DMS 273 (cell line): ENCODE measurements at regions not wholly inside any gene's neighbourhood (a gene's known extent, or its start where the extent isn't known, plus 50 kb on each side); places are given as distances from the start of the nearest gene placed in this dataset.

Source experiments
- DNase-seq: peaks from one replicate; lab custom pipeline; 2025; ENCODE audit not compliant: unreplicated experiment; lab: John Stamatoyannopoulos, UW

DNA sequence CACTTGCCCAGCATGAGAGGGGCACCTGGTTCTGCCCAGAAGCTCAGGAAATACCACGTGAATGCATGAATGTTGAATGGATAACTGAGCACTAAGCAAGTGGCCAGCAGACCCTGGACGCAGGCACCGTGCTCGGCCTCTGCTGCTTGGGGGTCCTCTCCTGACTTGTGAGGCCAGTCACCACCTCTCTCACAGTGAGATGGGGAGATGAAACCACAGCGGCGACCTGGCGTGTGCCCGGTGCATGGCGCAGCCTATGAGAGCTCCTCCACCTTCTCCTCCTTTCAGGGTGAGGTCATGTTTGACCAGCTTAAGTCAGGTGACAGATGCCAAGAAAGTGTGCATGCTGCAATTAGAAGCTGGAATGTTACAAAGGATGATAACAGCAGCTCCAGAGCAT is 75.5 kb downstream of the HMX1 start:
- DNase-seq, result no peak

DNA sequence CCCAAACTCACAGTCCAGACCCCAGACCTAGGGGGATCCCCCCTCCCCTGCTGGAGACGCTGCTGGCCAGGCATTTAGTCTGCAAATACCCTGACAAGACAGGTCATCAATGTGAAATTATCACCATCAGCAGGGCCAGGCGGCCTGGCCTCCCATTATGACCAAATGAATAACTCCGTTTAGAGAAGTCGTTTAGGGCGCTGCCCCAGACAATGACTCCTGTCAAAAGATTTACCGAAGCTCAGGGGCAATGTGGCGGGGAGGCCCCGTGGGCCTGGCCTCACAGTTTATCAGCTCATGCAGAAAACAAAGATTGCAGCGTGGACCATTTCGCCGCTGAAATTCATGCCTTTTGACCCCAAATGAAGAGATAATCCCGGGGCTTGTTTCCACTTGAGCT is 76.5 kb downstream of the HMX1 start:
- DNase-seq, result no peak

DNA sequence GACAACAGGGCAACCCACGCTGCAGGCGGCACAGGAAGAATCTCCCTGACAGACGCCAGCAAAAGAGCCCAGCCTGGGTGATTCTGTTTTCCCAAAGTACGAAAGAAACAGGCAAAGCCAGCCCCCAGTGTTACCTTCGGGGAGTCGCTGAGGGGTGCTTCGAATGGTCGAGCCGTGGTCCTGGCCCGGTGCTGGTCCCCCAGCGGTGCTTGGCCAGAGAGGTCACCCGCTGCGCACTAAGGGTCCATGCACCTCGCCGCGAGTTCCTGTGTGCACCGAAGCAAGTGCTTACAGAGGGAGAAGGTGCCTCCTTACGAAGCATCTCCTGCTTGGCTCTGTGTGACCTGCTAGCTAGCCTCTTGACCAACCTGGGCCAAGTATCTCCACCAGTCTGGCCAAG is 77.1 kb downstream of the HMX1 start:
- no peak for DNase-seq

- DNase-seq, result no peak
Measured at GRCh38 chr4:8793571-8794160, 78.0 kb downstream of the HMX1 start.

DNA sequence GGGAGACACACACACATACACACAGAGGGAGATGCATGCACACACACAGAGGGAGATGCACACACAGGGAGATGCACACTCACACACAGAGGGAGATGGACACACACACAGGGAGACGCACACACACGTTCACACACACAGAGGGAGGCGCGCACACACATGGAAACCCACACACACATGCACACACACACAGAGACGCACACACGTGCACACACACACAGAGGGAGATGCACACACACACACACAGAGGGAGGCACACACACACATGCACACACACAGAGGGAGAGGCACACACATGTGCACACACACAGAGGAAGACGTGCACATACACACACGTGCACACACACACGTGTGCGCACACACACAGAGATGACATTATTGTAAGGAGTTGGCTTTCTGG is 79.1 kb downstream of the HMX1 start:
- DNase-seq, result no peak

DNA sequence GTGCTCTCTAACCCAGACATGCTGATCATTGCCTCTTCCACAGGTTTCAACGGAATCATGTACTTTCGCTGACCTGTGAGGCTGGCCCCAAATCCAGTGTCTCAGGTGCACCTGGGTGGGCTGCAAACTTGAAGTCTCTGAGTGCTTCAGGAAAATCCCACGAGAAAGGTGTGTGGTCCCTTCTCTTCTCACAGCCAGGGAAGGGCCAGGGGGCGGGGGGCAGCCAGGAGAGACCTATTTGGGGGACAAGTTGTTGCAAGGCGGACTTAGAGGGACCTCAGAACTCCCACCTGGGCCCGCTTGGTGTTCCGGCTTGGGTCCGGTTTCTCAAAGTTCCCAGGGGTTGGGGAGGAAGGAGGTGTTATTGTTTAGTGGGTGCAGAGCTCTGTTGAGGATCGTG is 80.0 kb downstream of the HMX1 start:
- no peak for DNase-seq

DNA sequence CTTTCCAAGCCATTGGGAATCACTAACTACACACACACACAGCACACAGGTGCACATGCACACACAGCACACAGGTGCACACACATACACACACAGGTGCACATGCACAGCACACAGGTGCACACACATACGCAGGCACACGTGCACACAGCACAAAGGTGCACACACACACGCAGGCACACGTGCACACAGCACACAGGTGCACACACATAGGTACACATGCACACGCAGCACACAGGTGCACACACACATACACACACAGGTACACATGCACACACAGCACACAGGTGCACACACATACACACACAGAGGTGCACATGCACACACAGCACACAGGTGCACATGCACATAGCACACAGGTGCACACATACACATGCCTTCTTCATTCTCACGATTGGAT is 80.9 kb downstream of the HMX1 start:
- no peak for DNase-seq

- no peak for DNase-seq
Measured at GRCh38 chr4:8788174-8788573, 83.5 kb downstream of the HMX1 start.

DNA sequence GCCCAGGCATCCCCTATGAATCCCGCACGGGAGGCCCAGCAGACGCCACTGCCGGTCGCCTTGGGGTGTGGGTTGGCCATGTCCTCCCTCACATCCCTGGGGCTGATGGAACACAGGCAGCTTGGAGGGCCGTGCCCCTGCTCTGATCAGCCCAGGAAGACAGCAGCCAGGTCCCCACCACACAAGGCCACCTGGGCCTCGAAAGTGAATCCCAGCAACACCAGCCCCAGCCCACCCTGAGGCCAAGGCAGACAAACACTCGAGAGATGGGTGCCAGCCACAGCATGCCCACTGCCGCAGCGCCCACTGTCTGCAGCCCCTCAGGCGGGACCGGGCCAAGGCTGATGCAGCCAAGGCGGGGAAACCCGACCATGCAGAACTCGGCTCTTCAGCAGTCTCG is 85.5 kb downstream of the HMX1 start:
- DNase-seq, result no peak

GRCh38 chr4:8785656-8786142 is 85.9 kb downstream of the HMX1 start:
- DNase-seq, result no peak

- no peak for DNase-seq
Measured at GRCh38 chr4:8783736-8784135, 87.9 kb downstream of the HMX1 start.

DNA sequence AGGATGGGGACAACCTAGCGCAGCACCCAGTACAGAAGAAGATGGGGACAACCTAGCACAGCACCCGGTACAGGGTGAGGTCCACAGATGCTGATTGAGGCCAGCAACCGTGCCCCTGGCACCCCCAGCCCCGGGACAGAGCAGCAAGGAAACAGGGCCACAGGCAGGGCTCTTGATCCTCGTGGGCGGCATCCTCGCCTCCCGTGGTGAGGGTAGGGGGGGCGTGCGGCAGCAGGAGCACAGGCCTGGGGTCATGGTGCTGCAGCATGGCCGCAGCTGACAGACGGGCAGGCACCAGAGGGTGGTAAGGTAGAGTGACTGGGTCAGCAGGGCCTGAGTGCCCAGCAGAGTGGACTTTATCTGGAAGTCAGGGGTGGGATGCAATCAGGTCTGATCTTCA is 89.5 kb downstream of the HMX1 start:
- no peak for DNase-seq

DNA sequence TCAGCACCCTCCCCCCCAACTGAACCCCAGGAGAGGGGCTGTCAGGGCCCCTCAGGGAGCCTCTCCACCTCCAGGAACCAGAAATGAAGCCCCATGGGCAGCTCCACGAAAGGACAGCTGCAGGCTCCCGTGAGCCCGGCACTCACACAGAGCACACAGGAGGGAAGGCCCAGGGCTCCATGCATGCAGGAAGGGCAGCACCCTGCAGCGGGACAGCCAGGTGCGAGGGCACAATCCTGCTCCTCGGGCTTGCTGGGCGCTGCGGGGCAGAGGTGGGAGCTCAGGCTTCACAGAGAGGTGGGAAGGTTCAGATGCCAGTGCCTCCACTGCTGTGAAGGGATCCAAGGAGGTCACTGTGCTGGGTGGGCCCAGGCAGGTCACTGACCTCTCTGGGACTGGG is 90.0 kb downstream of the HMX1 start:
- DNase-seq, result no peak

GRCh38 chr4:8780596-8781368 is 90.9 kb downstream of the HMX1 start:
- DNase-seq, result no peak

- no peak for DNase-seq
Measured at GRCh38 chr4:8780086-8780485, 91.6 kb downstream of the HMX1 start.

DNA sequence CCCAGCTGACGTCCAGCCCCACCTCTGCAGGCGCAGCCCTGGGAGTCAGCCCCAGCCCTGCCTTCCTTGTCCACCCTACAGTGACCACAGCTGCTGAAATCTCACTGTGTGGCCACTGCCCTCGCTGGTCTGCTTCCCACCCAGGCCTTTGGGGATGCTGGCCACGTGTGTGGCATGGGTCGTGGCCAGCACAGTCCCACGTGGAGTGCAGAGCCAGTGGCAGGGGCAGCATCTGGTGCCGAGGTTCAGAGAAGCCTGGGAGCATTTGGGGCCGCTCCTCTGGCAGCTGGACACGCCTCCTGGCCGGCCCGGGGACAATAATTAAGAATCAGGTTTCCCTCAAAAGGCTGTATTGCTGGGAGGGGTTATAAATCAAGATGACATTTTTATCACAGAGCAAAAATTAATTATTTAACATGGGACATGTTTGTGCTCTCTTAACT is 92.1 kb downstream of the HMX1 start:
- DNase-seq, result peak; percentile 38

DNA sequence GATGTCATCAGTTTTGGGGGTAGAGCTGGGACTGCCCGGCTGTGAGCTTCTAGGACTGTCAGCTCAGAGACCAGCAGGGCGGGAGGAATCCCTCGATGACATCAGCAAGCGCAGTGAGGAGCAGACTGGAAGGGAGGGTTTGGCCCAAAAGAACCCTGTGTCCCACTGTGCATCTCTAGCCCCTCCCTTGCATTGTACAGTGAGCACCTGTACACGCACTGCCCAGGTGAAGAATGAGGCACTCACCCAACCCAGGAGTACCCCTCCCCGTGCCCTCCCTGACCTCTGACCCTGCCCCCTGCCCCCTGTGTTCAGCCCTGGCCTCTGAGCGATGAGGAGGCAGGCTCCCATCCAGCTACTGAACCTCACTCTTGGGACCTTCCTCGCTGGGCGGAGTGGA is 92.9 kb downstream of the HMX1 start:
- DNase-seq, result no peak

- peak; percentile 54 for DNase-seq
Measured at GRCh38 chr4:8778291-8778690, 93.3 kb downstream of the HMX1 start.

- DNase-seq, result no peak
Measured at GRCh38 chr4:8777320-8778196, 94.1 kb downstream of the HMX1 start.

DNA sequence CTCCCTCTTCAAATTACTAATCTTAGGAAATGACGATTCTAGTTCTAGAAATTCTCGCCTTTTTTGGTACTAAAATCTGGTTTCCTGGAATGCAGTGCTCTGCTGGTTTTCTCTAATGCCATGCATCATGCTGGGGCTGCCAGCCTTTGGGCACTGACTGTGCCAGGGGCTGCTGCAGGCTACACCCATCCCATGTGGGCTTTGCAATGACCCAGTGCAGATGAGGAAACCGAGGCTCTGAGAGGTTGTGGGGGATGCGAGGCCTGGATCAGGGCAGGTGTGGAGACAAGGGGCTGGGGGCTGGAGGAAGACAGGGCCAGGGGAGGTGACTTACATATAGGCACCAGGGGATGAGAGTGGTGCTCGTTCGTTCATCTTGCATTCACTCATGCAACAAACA is 95.3 kb downstream of the HMX1 start:
- DNase-seq, result no peak

GRCh38 chr4:8775751-8776355 is 95.8 kb downstream of the HMX1 start:
- no peak for DNase-seq
